NCI-H1694 treated with DMSO at 0.1 percent for 48 hours (cell line): ENCODE measurements at regions not wholly inside any gene's neighbourhood (a gene's known extent, or its start where the extent isn't known, plus 50 kb on each side); places are given as distances from the start of the nearest gene placed in this dataset.

Experiments
- DNase-seq: peaks from one replicate; lab custom pipeline; 2025; lab: John Stamatoyannopoulos, UW

- DNase-seq: no peak
Observed at GRCh38 chr9:38159599-38159998, 90.6 kb upstream of the SHB start.

GRCh38 chr9:38158628-38159027 is 89.6 kb upstream of the SHB start:
- no peak for DNase-seq

GRCh38 chr9:38157711-38158110 is 88.7 kb upstream of the SHB start:
- no peak for DNase-seq

- DNase-seq: no peak
Observed at GRCh38 chr9:38154501-38155421, 85.7 kb upstream of the SHB start.

- DNase-seq: no peak
Observed at GRCh38 chr9:38153910-38154291, 84.9 kb upstream of the SHB start.

GRCh38 chr9:38153152-38153909 is 84.3 kb upstream of the SHB start:
- no peak for DNase-seq

- no peak for DNase-seq
Observed at GRCh38 chr9:38149647-38150046, 80.6 kb upstream of the SHB start.

GRCh38 chr9:38146844-38147243 is 77.8 kb upstream of the SHB start:
- DNase-seq: no peak

GRCh38 chr9:38145526-38146053 is 76.6 kb upstream of the SHB start:
- DNase-seq: no peak

- DNase-seq: no peak
Observed at GRCh38 chr9:38144421-38144820, 75.4 kb upstream of the SHB start.

- DNase-seq: no peak
Observed at GRCh38 chr9:38141746-38142591, 72.9 kb upstream of the SHB start.

- DNase-seq: no peak
Observed at GRCh38 chr9:38138276-38138675, 69.2 kb upstream of the SHB start.

- DNase-seq: no peak
Observed at GRCh38 chr9:38137342-38137741, 68.3 kb upstream of the SHB start.

- DNase-seq: no peak
Observed at GRCh38 chr9:38136386-38136785, 67.4 kb upstream of the SHB start.

- DNase-seq: no peak
Observed at GRCh38 chr9:38134611-38135237, 65.7 kb upstream of the SHB start.

GRCh38 chr9:38133595-38133994 is 64.6 kb upstream of the SHB start:
- DNase-seq: no peak

GRCh38 chr9:38132956-38133355 is 63.9 kb upstream of the SHB start:
- no peak for DNase-seq

GRCh38 chr9:38131729-38132128 is 62.7 kb upstream of the SHB start:
- no peak for DNase-seq

GRCh38 chr9:38130724-38131123 is 61.7 kb upstream of the SHB start:
- no peak for DNase-seq

- no peak for DNase-seq
Observed at GRCh38 chr9:38129366-38129765, 60.3 kb upstream of the SHB start.

- DNase-seq: no peak
Observed at GRCh38 chr9:38128752-38129270, 59.8 kb upstream of the SHB start.
